Gastrocnemius medialis (tissue), 4 donors: ENCODE measurements at regions not wholly inside any gene's neighbourhood (a gene's known extent, or its start where the extent isn't known, plus 50 kb on each side); places are given as distances from the start of the nearest gene placed in this dataset.

Experiments
- POLR2A ChIP-seq, 2 donors: fragments of 450-650 bp; IDR thresholded peaks; one replicate each; pipeline ENCODE4 v1.6.1; 2017; ENCODE audit warnings: antibody characterized with exemption in 2 of 2, mild to moderate bottlenecking in 2 of 2, moderate library complexity in 2 of 2
- TF ChIP-seq, protein P1 (sequence below), 5 experiments: fragments of 450-650 bp in 3 of 5; fragments of 200-600 bp in 2 of 5; sonication (generic) in 2 of 5; IDR thresholded peaks in 4 of 5; conservative IDR thresholded peaks in 1 of 5; 1 replicate in 4 of 5; 2 replicates in 1 of 5; pipeline ENCODE4 v1.5.1; 2016 to 2019; ENCODE audit warnings: antibody characterized with exemption in 5 of 5, mild to moderate bottlenecking in 3 of 5, moderate library complexity in 3 of 5

DNA sequence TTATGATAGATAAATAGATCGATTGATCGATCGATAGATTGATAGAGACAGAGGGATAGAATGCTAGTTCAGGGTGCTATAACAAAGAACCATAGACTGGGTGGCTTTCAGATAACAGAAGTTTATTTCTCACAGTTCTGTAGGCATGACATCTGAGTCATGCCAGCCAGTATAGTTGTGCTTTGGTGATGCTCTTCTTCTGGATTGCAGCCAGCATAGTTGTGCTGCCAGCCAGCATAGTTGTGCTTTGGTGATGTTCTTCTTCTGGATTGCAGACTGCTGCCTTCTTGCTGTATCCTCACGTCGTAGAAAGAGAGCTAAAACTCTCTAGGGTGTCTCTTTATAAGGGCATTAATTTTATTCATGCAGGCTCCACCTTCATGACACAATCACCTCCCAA is 860.8 kb downstream of the BRINP3 start:
- TF ChIP-seq, protein P1, sequence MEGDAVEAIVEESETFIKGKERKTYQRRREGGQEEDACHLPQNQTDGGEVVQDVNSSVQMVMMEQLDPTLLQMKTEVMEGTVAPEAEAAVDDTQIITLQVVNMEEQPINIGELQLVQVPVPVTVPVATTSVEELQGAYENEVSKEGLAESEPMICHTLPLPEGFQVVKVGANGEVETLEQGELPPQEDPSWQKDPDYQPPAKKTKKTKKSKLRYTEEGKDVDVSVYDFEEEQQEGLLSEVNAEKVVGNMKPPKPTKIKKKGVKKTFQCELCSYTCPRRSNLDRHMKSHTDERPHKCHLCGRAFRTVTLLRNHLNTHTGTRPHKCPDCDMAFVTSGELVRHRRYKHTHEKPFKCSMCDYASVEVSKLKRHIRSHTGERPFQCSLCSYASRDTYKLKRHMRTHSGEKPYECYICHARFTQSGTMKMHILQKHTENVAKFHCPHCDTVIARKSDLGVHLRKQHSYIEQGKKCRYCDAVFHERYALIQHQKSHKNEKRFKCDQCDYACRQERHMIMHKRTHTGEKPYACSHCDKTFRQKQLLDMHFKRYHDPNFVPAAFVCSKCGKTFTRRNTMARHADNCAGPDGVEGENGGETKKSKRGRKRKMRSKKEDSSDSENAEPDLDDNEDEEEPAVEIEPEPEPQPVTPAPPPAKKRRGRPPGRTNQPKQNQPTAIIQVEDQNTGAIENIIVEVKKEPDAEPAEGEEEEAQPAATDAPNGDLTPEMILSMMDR (IDR thresholded peaks at IDR 0.05 in 4 of 5, conservative IDR thresholded peaks at IDR 0.05 in 1 of 5) = no peak
- no peak for TF ChIP-seq POLR2A (IDR thresholded peaks at IDR 0.05)
